Natural killer cell (primary cell): ENCODE measurements at regions not wholly inside any gene's neighbourhood (a gene's known extent, or its start where the extent isn't known, plus 50 kb on each side); places are given as distances from the start of the nearest gene placed in this dataset.

ENCODE experiments used
- ATAC-seq, 3 donors: fragments of 150-1000 bp in 2 of 3; fragments of 200-7000 bp in 1 of 3; cut with Tn5 transposase; 1 replicate in 1 of 3; 2 replicates in 2 of 3; pipeline ENCODE4 v1.10.0; 2021; ENCODE audit warnings: mild to moderate bottlenecking in 2 of 3, moderate library complexity in 2 of 3
- DNase-seq, 2 donors: peaks; one replicate each; pipeline versions ENCODE4 v3.0.0 to v3.0.0-alpha.2; 2013 to 2021; ENCODE audit warnings: mixed read lengths in 1 of 2
- H3K27ac ChIP-seq: one replicate; pipeline ENCODE4 v1.5.1; 2013; ENCODE audit warnings: mild to moderate bottlenecking, low read length
- H3K27me3 ChIP-seq: one replicate; pipeline ENCODE4 v1.6.1; 2013; ENCODE audit warnings: low read length; ENCODE audit not compliant: control insufficient read depth, insufficient read depth
- H3K36me3 ChIP-seq: one replicate; pipeline ENCODE4 v1.6.1; 2013; ENCODE audit warnings: low read length; ENCODE audit not compliant: control insufficient read depth, insufficient read depth
- H3K4me1 ChIP-seq: one replicate; pipeline ENCODE4 v1.6.1; 2013; ENCODE audit warnings: low read length; ENCODE audit not compliant: control insufficient read depth, insufficient read depth
- H3K4me3 ChIP-seq: one replicate; pipeline ENCODE4 v1.5.1; 2013; ENCODE audit warnings: low read length
- H3K9me3 ChIP-seq: one replicate; pipeline ENCODE4 v1.6.1; 2013; ENCODE audit warnings: low read length; ENCODE audit not compliant: control insufficient read depth, insufficient read depth
- H3K27ac Mint-ChIP-seq, 2 donors: one replicate each; pipeline ENCODE4 v1.8.0; 2022; ENCODE audit warnings: mild to moderate bottlenecking in 2 of 2, mixed read lengths in 2 of 2, moderate library complexity in 1 of 2
- H3K27me3 Mint-ChIP-seq, 2 donors: one replicate each; pipeline ENCODE4 v1.8.0; 2022; ENCODE audit warnings: low read depth in 2 of 2, mixed read lengths in 2 of 2
- H3K36me3 Mint-ChIP-seq: one replicate; pipeline ENCODE4 v1.8.0; 2022; ENCODE audit warnings: mixed read lengths
- H3K4me1 Mint-ChIP-seq, 2 donors: one replicate each; pipeline ENCODE4 v1.8.0; 2022; ENCODE audit warnings: mixed read lengths in 2 of 2
- H3K4me3 Mint-ChIP-seq: one replicate; pipeline ENCODE4 v1.8.0; 2022; ENCODE audit warnings: mild to moderate bottlenecking, moderate library complexity, mixed read lengths
- H3K9me3 Mint-ChIP-seq, 2 donors: one replicate each; pipeline ENCODE4 v1.8.0; 2022; ENCODE audit warnings: mixed read lengths in 2 of 2
- WGBS: methylation state at CpG from one replicate; pipeline ENCODE4 v1.1.7; 2013; ENCODE audit warnings: missing lambda C conversion rate; ENCODE audit not compliant: insufficient coverage; 5-methylcytosine and 5-hydroxymethylcytosine counted together
- intact Hi-C: fragments of 100-400 bp; cut with micrococcal nuclease; formaldehyde crosslinking; loops from one replicate; pipeline ENCODE4 v1.14.2; 2022
- TF ChIP-seq, protein P1 (sequence below): fragments of 200-600 bp; IDR thresholded peaks from one replicate; pipeline ENCODE4 v1.8.0; 2022; ENCODE audit warnings: antibody characterized with exemption

DNA sequence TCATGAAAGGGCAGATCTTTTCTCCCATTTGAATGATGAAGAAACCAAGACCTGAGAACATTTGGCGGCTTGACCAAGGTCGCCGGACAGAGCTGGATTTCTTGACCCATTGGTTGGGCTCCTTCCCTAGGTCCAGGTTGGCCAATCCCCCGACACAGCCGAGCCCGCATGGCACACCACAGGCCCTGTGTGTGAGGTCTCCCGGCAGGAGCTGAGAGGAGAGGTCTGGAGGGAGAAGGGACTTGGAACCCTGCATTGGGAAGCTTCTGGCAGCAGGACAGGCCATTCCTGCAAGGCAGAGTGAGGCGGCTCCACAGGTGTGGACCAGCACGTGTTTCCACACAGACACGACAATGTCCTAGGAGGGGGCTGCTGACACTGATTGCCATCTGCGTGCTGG lies 98.6 kb upstream of the THY1 start:
- intact Hi-C loops, result no loop called here
- Histone ChIP-seq H3K36me3 (no peaks in the 10 kb centered on the region), H3K27ac (no peak overlapping the region), H3K27me3 (no peaks in the 10 kb centered on the region), H3K9me3 (no peaks in the 10 kb centered on the region), H3K4me1 (peaks cover 15% of the 10 kb centered on the region), H3K4me3 (no peak overlapping the region)
- Mint-ChIP-seq H3K27me3 (peaks cover 15 to 20% of the 10 kb centered on the region in 2 donors), H3K36me3 (no peaks in the 10 kb centered on the region), H3K4me3 (no peak overlapping the region), H3K4me1 (no peaks in the 10 kb centered on the region), H3K9me3 (no peaks in the 10 kb centered on the region), H3K27ac (no peak overlapping the region)
- DNase-seq (no peak), ATAC-seq (no peak)
- 90% methylated on average over 11 of the region's 11 CpGs for WGBS
- TF ChIP-seq, protein P1, sequence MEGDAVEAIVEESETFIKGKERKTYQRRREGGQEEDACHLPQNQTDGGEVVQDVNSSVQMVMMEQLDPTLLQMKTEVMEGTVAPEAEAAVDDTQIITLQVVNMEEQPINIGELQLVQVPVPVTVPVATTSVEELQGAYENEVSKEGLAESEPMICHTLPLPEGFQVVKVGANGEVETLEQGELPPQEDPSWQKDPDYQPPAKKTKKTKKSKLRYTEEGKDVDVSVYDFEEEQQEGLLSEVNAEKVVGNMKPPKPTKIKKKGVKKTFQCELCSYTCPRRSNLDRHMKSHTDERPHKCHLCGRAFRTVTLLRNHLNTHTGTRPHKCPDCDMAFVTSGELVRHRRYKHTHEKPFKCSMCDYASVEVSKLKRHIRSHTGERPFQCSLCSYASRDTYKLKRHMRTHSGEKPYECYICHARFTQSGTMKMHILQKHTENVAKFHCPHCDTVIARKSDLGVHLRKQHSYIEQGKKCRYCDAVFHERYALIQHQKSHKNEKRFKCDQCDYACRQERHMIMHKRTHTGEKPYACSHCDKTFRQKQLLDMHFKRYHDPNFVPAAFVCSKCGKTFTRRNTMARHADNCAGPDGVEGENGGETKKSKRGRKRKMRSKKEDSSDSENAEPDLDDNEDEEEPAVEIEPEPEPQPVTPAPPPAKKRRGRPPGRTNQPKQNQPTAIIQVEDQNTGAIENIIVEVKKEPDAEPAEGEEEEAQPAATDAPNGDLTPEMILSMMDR, result no peak

DNA sequence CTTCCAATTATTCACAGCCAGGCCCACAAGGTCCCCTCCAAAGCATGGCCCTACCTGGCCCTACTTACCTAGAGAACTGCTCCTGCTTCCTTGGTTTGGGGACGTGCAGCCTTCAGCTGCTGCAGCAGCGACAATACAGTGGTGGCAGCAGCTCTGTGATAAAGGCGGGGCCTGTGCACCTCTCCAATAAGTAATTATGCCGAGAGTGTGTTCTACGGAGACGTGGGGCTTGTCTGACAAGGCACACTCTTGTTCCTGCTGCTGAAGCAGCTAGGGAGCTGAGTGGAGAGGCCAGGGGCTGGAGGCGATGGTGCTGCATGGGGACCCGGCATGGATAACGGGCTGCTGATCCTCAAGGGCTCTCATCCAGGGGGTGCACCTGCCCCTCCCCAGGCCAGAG lies 98.0 kb upstream of the THY1 start:
- H3K27ac Mint-ChIP-seq, result no peak overlapping the region
- ATAC-seq, result no peak
- TF ChIP-seq, protein P1, result no peak

DNA sequence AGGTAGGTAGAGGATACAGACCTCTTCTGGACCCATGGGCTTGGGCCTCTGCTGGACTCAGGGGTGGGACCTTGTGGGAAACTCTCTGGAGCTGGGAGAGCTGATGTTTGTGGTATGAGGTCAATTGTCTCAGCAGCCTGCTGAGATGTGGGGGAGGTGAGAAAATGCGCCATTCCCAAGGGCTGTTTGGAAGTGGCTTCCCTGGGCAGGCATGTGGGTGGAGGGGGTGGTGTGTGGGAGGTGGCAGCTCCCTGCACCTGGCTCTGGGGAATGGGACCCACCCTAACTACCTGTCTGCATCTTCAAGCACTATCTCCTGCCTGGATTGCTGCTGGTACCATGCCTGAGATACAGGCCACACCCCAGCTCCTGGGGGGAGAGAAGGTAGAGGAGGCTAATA lies 97.4 kb upstream of the THY1 start:
- Histone ChIP-seq H3K4me1 (peaks cover 9% of the 10 kb centered on the region), H3K36me3 (no peaks in the 10 kb centered on the region), H3K27me3 (no peaks in the 10 kb centered on the region), H3K9me3 (no peaks in the 10 kb centered on the region), H3K27ac (no peak overlapping the region), H3K4me3 (no peak overlapping the region)
- no peaks in the 10 kb centered on the region for H3K36me3 Mint-ChIP-seq
- peaks cover 16 to 23% of the 10 kb centered on the region in 2 donors for H3K27me3 Mint-ChIP-seq
- TF ChIP-seq, protein P1, result no peak
- no peaks in the 10 kb centered on the region for H3K9me3 Mint-ChIP-seq
- intact Hi-C loops, result no loop called here
- no peak overlapping the region for H3K4me3 Mint-ChIP-seq
- WGBS, result 100% methylated on average over 1 of the region's 1 CpG
- DNase-seq (no peak), ATAC-seq (no peak)
- H3K27ac Mint-ChIP-seq, result no peak overlapping the region
- no peaks in the 10 kb centered on the region for H3K4me1 Mint-ChIP-seq

More for the DNA sequence above, 98.0 kb upstream of the THY1 start:
- H3K36me3 Mint-ChIP-seq, result no peaks in the 10 kb centered on the region
- Histone ChIP-seq H3K4me1 (peaks cover 15% of the 10 kb centered on the region), H3K27me3 (no peaks in the 10 kb centered on the region), H3K27ac (no peak overlapping the region), H3K9me3 (no peaks in the 10 kb centered on the region), H3K4me3 (no peak overlapping the region), H3K36me3 (no peaks in the 10 kb centered on the region)
- no peak for DNase-seq
- no peak overlapping the region for H3K4me3 Mint-ChIP-seq
- H3K9me3 Mint-ChIP-seq, result no peaks in the 10 kb centered on the region
- intact Hi-C loops, result no loop called here
- no peaks in the 10 kb centered on the region for H3K4me1 Mint-ChIP-seq
- peaks cover 17 to 23% of the 10 kb centered on the region in 2 donors for H3K27me3 Mint-ChIP-seq
- 87% methylated on average over 9 of the region's 9 CpGs for WGBS

DNA sequence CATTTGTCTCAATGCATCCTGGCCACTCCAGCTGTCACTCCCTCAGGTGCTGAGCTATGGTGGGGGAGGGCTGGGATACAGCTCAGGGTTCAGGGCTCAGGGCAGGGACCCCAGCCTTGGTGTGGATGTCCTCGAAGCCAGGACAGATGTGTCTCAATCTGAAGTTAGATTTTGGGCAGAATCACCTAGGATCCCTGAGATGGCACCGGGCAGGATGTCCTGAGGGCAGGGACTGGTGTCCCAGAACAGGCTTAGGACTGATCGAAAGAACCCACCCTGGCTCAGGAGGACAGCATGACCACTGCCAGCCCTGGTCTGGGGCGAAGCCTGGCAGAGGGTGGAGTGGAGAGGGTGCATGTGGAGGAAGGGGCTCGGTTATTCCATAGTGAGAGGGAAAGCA lies 96.8 kb upstream of the THY1 start:
- no peaks in the 10 kb centered on the region for H3K4me1 Mint-ChIP-seq
- H3K36me3 ChIP-seq, result no peaks in the 10 kb centered on the region
- TF ChIP-seq, protein P1, result no peak
- no peak overlapping the region for H3K27ac Mint-ChIP-seq
- H3K9me3 Mint-ChIP-seq, result no peaks in the 10 kb centered on the region
- ATAC-seq, result no peak
- H3K4me1 ChIP-seq, result peaks cover 6% of the 10 kb centered on the region
- no peaks in the 10 kb centered on the region for H3K9me3 ChIP-seq
- no peaks in the 10 kb centered on the region for H3K36me3 Mint-ChIP-seq
- H3K4me3 ChIP-seq, result no peak overlapping the region
- H3K27ac ChIP-seq, result no peak overlapping the region
- intact Hi-C loops, result no loop called here
- H3K27me3 Mint-ChIP-seq, result peaks cover 16 to 23% of the 10 kb centered on the region in 2 donors
- H3K27me3 ChIP-seq, result no peaks in the 10 kb centered on the region
- no peak overlapping the region for H3K4me3 Mint-ChIP-seq
- no peak for DNase-seq
- 67% methylated on average over 5 of the region's 5 CpGs for WGBS
